ENCODE measurements at regions not wholly inside any gene's neighbourhood (a gene's known extent, or its start where the extent isn't known, plus 50 kb on each side); places are given as distances from the start of the nearest gene placed in this dataset.

GRCh38 chr6:167528976-167529375 is 204.1 kb downstream of the TTLL2 start:
- TF ChIP-seq CTCF (conservative IDR thresholded peaks at IDR 0.05; ENCODE audit: low read depth, low read length) (no peak), EZH2 (IDR thresholded peaks at IDR 0.05; ENCODE audit: borderline replicate concordance, low read depth, low read length, poor library complexity, severe bottlenecking) (no peak)

Data from A673 (cell line).